ENCODE measurements at regions not wholly inside any gene's neighbourhood (a gene's known extent, or its start where the extent isn't known, plus 50 kb on each side); places are given as distances from the start of the nearest gene placed in this dataset.

- no peak overlapping the region for H2AFZ ChIP-seq (ENCODE audit: control insufficient read depth, low read depth, low read length)
- no peaks in the 10 kb centered on the region for H4K20me1 ChIP-seq (ENCODE audit: control insufficient read depth, insufficient read depth)
- H3K36me3 ChIP-seq (ENCODE audit: control insufficient read depth in 2 of 2, insufficient read depth in 2 of 2, low read length in 1 of 2) = no peaks in the 10 kb centered on the region
- no peak overlapping the region for H3K9ac ChIP-seq (ENCODE audit: control insufficient read depth, insufficient read depth, low read length)
- SMC1A ChIA-PET (ENCODE audit: uncharacterized antibody, unreplicated experiment) = no interaction called here
- in situ Hi-C loops (cut with MboI) (no loop called here), intact Hi-C loops (cut with micrococcal nuclease; ENCODE audit: unreplicated experiment) (no loop called here)
- ATAC-seq = no peak
- H3K4me3 ChIP-seq = no peak overlapping the region
- no TSS peak for BruUV-seq (replicated peaks)
- no peak overlapping the region for H3K27ac ChIP-seq (ENCODE audit: control insufficient read depth, insufficient read depth)
- no peaks in the 10 kb centered on the region for H3K27me3 ChIP-seq (replicated peaks in 1 of 2; ENCODE audit: control insufficient read depth in 2 of 2, insufficient read depth in 2 of 2, low read length in 1 of 2)
- H3K4me2 ChIP-seq (ENCODE audit: control insufficient read depth, insufficient read depth) = no peak overlapping the region
- CTCF ChIA-PET = no interaction called here
- RAD21 ChIA-PET (ENCODE audit: unreplicated experiment) = no interaction called here
- no peaks in the 10 kb centered on the region for H3K4me1 ChIP-seq (ENCODE audit: control insufficient read depth, insufficient read depth, low read length)
- H3K9me3 ChIP-seq (replicated peaks; ENCODE audit: control insufficient read depth, insufficient read depth, low read length) = no peaks in the 10 kb centered on the region
- DNase-seq (ENCODE audit: low read depth, low spot score) = no peak
- FAIRE-seq = no peak
- H3K79me2 ChIP-seq (ENCODE audit: control insufficient read depth, insufficient read depth, low read length) = no peaks in the 10 kb centered on the region
- 2% methylated on average over 4 of the region's 4 CpGs for WGBS (ENCODE audit: insufficient coverage, insufficient replicate concordance, low lambda C conversion rate, missing lambda C conversion rate)
- POLR2A ChIA-PET = no interaction called here
- TF ChIP-seq ZNF24 (IDR thresholded peaks at IDR 0.05) = no peak
- TF ChIP-seq PKNOX1 (IDR thresholded peaks at IDR 0.05) = no peak
- no peak for TF ChIP-seq POLR2AphosphoS2 (IDR thresholded peaks at IDR 0.05; ENCODE audit: low read depth, low read length)
- no peak for TF ChIP-seq ZNF217 (IDR thresholded peaks at IDR 0.05)
- TF ChIP-seq TCF12 (IDR thresholded peaks at IDR 0.05; ENCODE audit: low read depth, low read length) = no peak
- TF ChIP-seq CHD2 (IDR thresholded peaks at IDR 0.05; ENCODE audit: borderline replicate concordance, low read depth, low read length) = no peak
- no peak for TF ChIP-seq IRF5 (IDR thresholded peaks at IDR 0.05; ENCODE audit: borderline replicate concordance)
- no peak for TF ChIP-seq BCL11A (IDR thresholded peaks at IDR 0.05; ENCODE audit: low read depth, low read length)
- TF ChIP-seq PAX8 (IDR thresholded peaks at IDR 0.05) = no peak
- TF ChIP-seq MYB (IDR thresholded peaks at IDR 0.05; ENCODE audit: borderline replicate concordance, low read depth, low read length) = no peak
- no peak for TF ChIP-seq ATF3 (IDR thresholded peaks at IDR 0.05; ENCODE audit: borderline replicate concordance, extremely low read depth, low read depth, low read length)
- no peak for TF ChIP-seq POLR2AphosphoS5 (IDR thresholded peaks at IDR 0.05; ENCODE audit: low read length)
- no peak for TF ChIP-seq SUZ12 (IDR thresholded peaks at IDR 0.05; ENCODE audit: unreplicated experiment)
- no peak for TF ChIP-seq SRF (IDR thresholded peaks at IDR 0.05; ENCODE audit: low read depth in 2 of 2, low read length in 2 of 2)
- TF ChIP-seq KAT2A (conservative IDR thresholded peaks at IDR 0.05; ENCODE audit: control insufficient read depth, low read depth, low read length) = no peak
- TF ChIP-seq HCFC1 (IDR thresholded peaks at IDR 0.05; ENCODE audit: low read length) = no peak
- no peak for TF ChIP-seq ETV6 (conservative IDR thresholded peaks at IDR 0.05 in 1 of 2, IDR thresholded peaks at IDR 0.05 in 1 of 2; ENCODE audit: borderline replicate concordance in 1 of 2, low read depth in 1 of 2)
- TF ChIP-seq RELB (IDR thresholded peaks at IDR 0.05; ENCODE audit: low read depth) = no peak
- TF ChIP-seq BCL3 (IDR thresholded peaks at IDR 0.05; ENCODE audit: borderline replicate concordance, insufficient read depth, low read depth, low read length, poor library complexity, severe bottlenecking) = no peak
These were observed 470.6 kb upstream of the MPDZ start for GRCh38 chr9:13750061-13750460.
